Upper lobe of right lung (tissue), 1 donor: ENCODE measurements at regions not wholly inside any gene's neighbourhood (a gene's known extent, or its start where the extent isn't known, plus 50 kb on each side); places are given as distances from the start of the nearest gene placed in this dataset.

ENCODE experiments used
- ATAC-seq: fragments of 200-7000 bp; cut with Tn5 transposase; one replicate; pipeline ENCODE4 v1.9.1; 2020; ENCODE audit warnings: mild to moderate bottlenecking, moderate library complexity
- DNase-seq: peaks from one replicate; pipeline ENCODE4 v3.0.0-alpha.2; 2020
- H3K27ac ChIP-seq: fragments of 200-600 bp; one replicate; pipeline ENCODE4 v1.8.0; 2022
- H3K27me3 ChIP-seq: fragments of 200-600 bp; one replicate; pipeline ENCODE4 v1.8.0; 2022; ENCODE audit warnings: mild to moderate bottlenecking
- H3K36me3 ChIP-seq: fragments of 200-600 bp; one replicate; pipeline ENCODE4 v1.8.0; 2022
- H3K4me1 ChIP-seq: fragments of 200-600 bp; one replicate; pipeline ENCODE4 v1.8.0; 2022
- H3K4me3 ChIP-seq: fragments of 200-600 bp; one replicate; pipeline ENCODE4 v1.8.0; 2022; ENCODE audit warnings: mild to moderate bottlenecking
- H3K9me3 ChIP-seq: fragments of 200-600 bp; one replicate; pipeline ENCODE4 v1.8.0; 2022
- CTCF ChIP-seq: fragments of 200-600 bp; IDR thresholded peaks from one replicate; pipeline ENCODE4 v1.8.0; 2022; ENCODE audit warnings: antibody characterized with exemption
- intact Hi-C: fragments of 100-400 bp; cut with DNase I; formaldehyde crosslinking; loops from one replicate; pipeline ENCODE4 v1.11.0; 2022
- donor health status: DM: no; HTN: yes; CAD: no; lungs with severe emphysema.

DNA sequence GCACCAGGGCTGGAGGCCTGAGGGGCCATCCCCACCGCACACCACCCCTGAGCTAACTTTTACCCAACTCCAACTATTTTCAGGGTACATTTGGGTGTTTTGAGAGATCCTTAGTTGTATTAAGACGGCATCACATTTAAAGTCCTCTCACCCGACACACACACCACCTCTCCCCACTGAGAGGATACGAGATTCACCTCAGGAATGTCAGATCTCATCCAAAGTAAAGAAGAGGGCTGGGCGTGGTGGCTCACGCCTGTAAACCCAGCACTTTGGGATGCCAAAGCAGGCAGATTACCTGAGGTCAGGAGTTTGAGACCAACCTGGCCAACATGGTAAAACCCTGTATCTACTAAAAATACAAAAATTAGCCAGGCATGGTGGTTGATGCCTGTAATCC is 88.4 kb downstream of the RBFOX3 start:
- intact Hi-C loops = no loop called here
- H3K27ac ChIP-seq = no peak overlapping the region
- no peaks in the 10 kb centered on the region for H3K9me3 ChIP-seq
- no peaks in the 10 kb centered on the region for H3K4me1 ChIP-seq
- H3K4me3 ChIP-seq = no peak overlapping the region
- TF ChIP-seq CTCF = no peak
- ATAC-seq (no peak), DNase-seq (no peak)
- peaks cover 48% of the 10 kb centered on the region for H3K27me3 ChIP-seq
- H3K36me3 ChIP-seq = no peaks in the 10 kb centered on the region

DNA sequence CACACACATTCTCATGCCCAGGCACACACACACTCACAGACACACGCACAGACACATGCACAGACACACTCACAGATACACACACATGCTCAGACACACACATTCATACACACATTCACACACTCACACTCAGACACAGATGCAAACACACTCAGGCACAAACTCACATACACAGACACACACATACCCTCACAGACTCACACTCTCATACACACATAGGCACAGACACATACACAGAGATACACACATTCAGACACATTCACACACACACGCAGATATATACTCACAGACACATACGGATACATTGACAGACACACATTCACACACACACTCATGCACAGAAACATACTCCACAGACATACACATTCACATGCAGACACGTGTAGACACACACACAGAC is 89.6 kb downstream of the RBFOX3 start:
- no peaks in the 10 kb centered on the region for H3K36me3 ChIP-seq
- peaks cover 47% of the 10 kb centered on the region for H3K27me3 ChIP-seq
- H3K4me3 ChIP-seq = no peak overlapping the region
- no peak for ATAC-seq
- no peaks in the 10 kb centered on the region for H3K4me1 ChIP-seq
- no peak overlapping the region for H3K27ac ChIP-seq
- intact Hi-C loops = no loop called here
- DNase-seq = no peak
- H3K9me3 ChIP-seq = no peaks in the 10 kb centered on the region
- no peak for TF ChIP-seq CTCF

- Histone ChIP-seq H3K9me3 (no peaks in the 10 kb centered on the region), H3K27me3 (peaks cover 46% of the 10 kb centered on the region), H3K4me3 (no peak overlapping the region), H3K27ac (no peak overlapping the region), H3K4me1 (no peaks in the 10 kb centered on the region), H3K36me3 (no peaks in the 10 kb centered on the region)
- DNase-seq (no peak), ATAC-seq (no peak)
- intact Hi-C loops = no loop called here
- no peak for TF ChIP-seq CTCF
Measured at GRCh38 chr17:79520167-79521165, 90.4 kb downstream of the RBFOX3 start.

- Histone ChIP-seq H3K27ac (no peak overlapping the region), H3K4me3 (no peak overlapping the region), H3K4me1 (no peaks in the 10 kb centered on the region), H3K36me3 (no peaks in the 10 kb centered on the region), H3K27me3 (peaks cover 38% of the 10 kb centered on the region), H3K9me3 (no peaks in the 10 kb centered on the region)
- no peak for TF ChIP-seq CTCF
- no peak for DNase-seq
- intact Hi-C loops = no loop called here
- no peak for ATAC-seq
Measured at GRCh38 chr17:79519601-79520000, 91.2 kb downstream of the RBFOX3 start.

- DNase-seq (no peak), ATAC-seq (no peak)
- Histone ChIP-seq H3K4me1 (no peaks in the 10 kb centered on the region), H3K36me3 (no peaks in the 10 kb centered on the region), H3K27me3 (peaks cover 36% of the 10 kb centered on the region), H3K27ac (no peak overlapping the region), H3K4me3 (no peak overlapping the region), H3K9me3 (no peaks in the 10 kb centered on the region)
- no peak for TF ChIP-seq CTCF
- intact Hi-C loops = no loop called here
Measured at GRCh38 chr17:79518585-79519523, 92.0 kb downstream of the RBFOX3 start.
